ENCODE measurements at regions not wholly inside any gene's neighbourhood (a gene's known extent, or its start where the extent isn't known, plus 50 kb on each side); places are given as distances from the start of the nearest gene placed in this dataset.

- no peaks in the 10 kb centered on the region for H3K4me1 ChIP-seq
- no peaks in the 10 kb centered on the region for H3K27me3 ChIP-seq
- intact Hi-C loops (cut with DNase I), result no loop called here
- no peaks in the 10 kb centered on the region for H3K9me3 ChIP-seq
- DNase-seq (no peak), ATAC-seq (no peak), FAIRE-seq (no peak)
- H3K4me3 ChIP-seq, result no peak overlapping the region
- WGBS, 2 donors, result 95 to 98% methylated on average over 3 of the region's 3 CpGs
- H3K27ac ChIP-seq, result no peak overlapping the region
- no peak for TF ChIP-seq CTCF (IDR thresholded peaks at IDR 0.05)
- no peaks in the 10 kb centered on the region for H3K36me3 ChIP-seq
Observed at GRCh38 chr14:61623927-61624326, 71.4 kb upstream of the HIF1A start.

- no peak for TF ChIP-seq CTCF (IDR thresholded peaks at IDR 0.05)
- H3K4me3 ChIP-seq, result no peak overlapping the region
- ATAC-seq (no peak), DNase-seq (no peak), FAIRE-seq (no peak)
- H3K4me1 ChIP-seq, result no peaks in the 10 kb centered on the region
- no peaks in the 10 kb centered on the region for H3K36me3 ChIP-seq
- no peaks in the 10 kb centered on the region for H3K9me3 ChIP-seq
- H3K27me3 ChIP-seq, result no peaks in the 10 kb centered on the region
- intact Hi-C loops (cut with DNase I), result no loop called here
- 93 to 99% methylated on average over 1 of the region's 1 CpG for WGBS, 2 donors
- H3K27ac ChIP-seq, result no peak overlapping the region
Observed at GRCh38 chr14:61625165-61625564, 70.1 kb upstream of the HIF1A start.

DNA sequence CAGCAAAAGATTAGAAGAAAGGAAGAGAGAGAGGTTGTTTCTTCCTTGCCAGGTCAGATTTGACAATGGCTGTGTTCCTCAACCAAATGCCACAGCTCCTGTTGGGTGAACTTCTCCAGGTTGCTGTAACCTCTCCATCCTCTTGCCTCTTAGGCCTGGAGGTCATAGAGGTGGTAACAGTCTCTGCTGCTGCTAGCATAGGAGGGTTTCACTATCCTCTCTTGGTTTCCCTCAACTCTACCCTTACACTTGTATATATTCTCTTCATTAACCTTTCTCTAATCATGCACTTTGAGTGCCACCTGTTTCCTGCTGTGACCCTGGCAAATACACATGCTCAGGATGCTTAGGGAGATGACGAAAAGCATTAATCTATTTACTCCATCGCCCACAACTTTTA is 67.7 kb upstream of the HIF1A start:
- DNase-seq (no peak), ATAC-seq (no peak), FAIRE-seq (no peak)
- no peaks in the 10 kb centered on the region for H3K4me1 ChIP-seq
- no peak for TF ChIP-seq CTCF (IDR thresholded peaks at IDR 0.05)
- no peak overlapping the region for H3K4me3 ChIP-seq
- intact Hi-C loops (cut with DNase I), result no loop called here
- no peaks in the 10 kb centered on the region for H3K9me3 ChIP-seq
- WGBS, 2 donors, result 82 to 84% methylated on average over 2 of the region's 2 CpGs
- H3K27me3 ChIP-seq, result no peaks in the 10 kb centered on the region
- no peak overlapping the region for H3K27ac ChIP-seq
- H3K36me3 ChIP-seq, result no peaks in the 10 kb centered on the region

GRCh38 chr14:61628016-61628725 is 67.1 kb upstream of the HIF1A start:
- DNase-seq (no peak), FAIRE-seq (no peak), ATAC-seq (no peak)
- Histone ChIP-seq H3K4me3 (no peak overlapping the region), H3K36me3 (no peaks in the 10 kb centered on the region), H3K27me3 (no peaks in the 10 kb centered on the region), H3K4me1 (no peaks in the 10 kb centered on the region), H3K27ac (no peak overlapping the region), H3K9me3 (no peaks in the 10 kb centered on the region)
- WGBS, 2 donors, result 93% methylated on average over 3 of the region's 3 CpGs
- intact Hi-C loops (cut with DNase I), result no loop called here
- no peak for TF ChIP-seq CTCF (IDR thresholded peaks at IDR 0.05)

- Histone ChIP-seq H3K36me3 (no peaks in the 10 kb centered on the region), H3K9me3 (no peaks in the 10 kb centered on the region), H3K27me3 (no peaks in the 10 kb centered on the region), H3K4me3 (no peak overlapping the region), H3K27ac (no peak overlapping the region), H3K4me1 (peaks cover 0 to 4% (median 0%) of the 10 kb centered on the region in 3 donors)
- intact Hi-C loops (cut with DNase I), result no loop called here
- no peak for ATAC-seq
- no peak for FAIRE-seq
- 77 to 81% methylated on average over 4 of the region's 4 CpGs for WGBS, 2 donors
- TF ChIP-seq CTCF (IDR thresholded peaks at IDR 0.05), result no peak
- DNase-seq, result no peak
Observed at GRCh38 chr14:61630399-61631044, 64.8 kb upstream of the HIF1A start.

Data from pancreas (tissue), 10 donors.